ENCODE measurements at regions not wholly inside any gene's neighbourhood (a gene's known extent, or its start where the extent isn't known, plus 50 kb on each side); places are given as distances from the start of the nearest gene placed in this dataset.
"Not testable (repeated sequence)": the region's sequence is repeated elsewhere in the genome, so short reads cannot be mapped to it uniquely, and the experiment has no call there.

GRCh38 chr6:68087399-68088133, 547.5 kb upstream of the ADGRB3 start:
- H3K4me3 ChIP-seq (ENCODE audit: low read length) = no peak overlapping the region
- TF ChIP-seq CTCF (IDR thresholded peaks at IDR 0.05; ENCODE audit: insufficient read depth, low read depth, low read length, missing control alignments) = no peak
- DNase-seq (ENCODE audit: low read depth) = no peak

- no peak for DNase-seq (ENCODE audit: low read depth)
- no peak for TF ChIP-seq CTCF (IDR thresholded peaks at IDR 0.05; ENCODE audit: insufficient read depth, low read depth, low read length, missing control alignments)
- no peak overlapping the region for H3K4me3 ChIP-seq (ENCODE audit: low read length)
Observed at GRCh38 chr6:68086199-68086598, 548.9 kb upstream of the ADGRB3 start.

- H3K4me3 ChIP-seq (ENCODE audit: low read length) = not testable (repeated sequence)
Observed at GRCh38 chr6:68085599-68085998, 549.5 kb upstream of the ADGRB3 start.

GRCh38 chr6:68082086-68082485, 553.0 kb upstream of the ADGRB3 start:
- DNase-seq (ENCODE audit: low read depth) = no peak
- no peak overlapping the region for H3K4me3 ChIP-seq (ENCODE audit: low read length)
- no peak for TF ChIP-seq CTCF (IDR thresholded peaks at IDR 0.05; ENCODE audit: insufficient read depth, low read depth, low read length, missing control alignments)

More at GRCh38 chr6:68085599-68085998, 549.5 kb upstream of the ADGRB3 start:
- not testable (repeated sequence) for DNase-seq (ENCODE audit: low read depth)

GRCh38 chr6:68080074-68080473, 555.0 kb upstream of the ADGRB3 start:
- no peak overlapping the region for H3K4me3 ChIP-seq (ENCODE audit: low read length)
- DNase-seq (ENCODE audit: low read depth) = no peak
- TF ChIP-seq CTCF (IDR thresholded peaks at IDR 0.05; ENCODE audit: insufficient read depth, low read depth, low read length, missing control alignments) = no peak

GRCh38 chr6:68077661-68078060, 557.4 kb upstream of the ADGRB3 start:
- TF ChIP-seq CTCF (IDR thresholded peaks at IDR 0.05; ENCODE audit: insufficient read depth, low read depth, low read length, missing control alignments) = no peak

GRCh38 chr6:68071740-68072139, 563.3 kb upstream of the ADGRB3 start:
- no peak for DNase-seq (ENCODE audit: low read depth)
- no peak overlapping the region for H3K4me3 ChIP-seq (ENCODE audit: low read length)
- TF ChIP-seq CTCF (IDR thresholded peaks at IDR 0.05; ENCODE audit: insufficient read depth, low read depth, low read length, missing control alignments) = no peak

More at GRCh38 chr6:68077661-68078060, 557.4 kb upstream of the ADGRB3 start:
- H3K4me3 ChIP-seq (ENCODE audit: low read length) = no peak overlapping the region
- no peak for DNase-seq (ENCODE audit: low read depth)
